ENCODE measurements at regions not wholly inside any gene's neighbourhood (a gene's known extent, or its start where the extent isn't known, plus 50 kb on each side); places are given as distances from the start of the nearest gene placed in this dataset.

- TF ChIP-seq POLR2AphosphoS5 (IDR thresholded peaks at IDR 0.05; ENCODE audit: low read depth, low read length) (no peak), POLR2A (IDR thresholded peaks at IDR 0.05; ENCODE audit: low read depth, low read length) (no peak)
These were observed 154.4 kb downstream of the PTPRU start for GRCh38 chr1:29390491-29391361.
